Spleen (tissue), 11 donors: ENCODE measurements at regions not wholly inside any gene's neighbourhood (a gene's known extent, or its start where the extent isn't known, plus 50 kb on each side); places are given as distances from the start of the nearest gene placed in this dataset.
"Not testable (repeated sequence)": the region's sequence is repeated elsewhere in the genome, so short reads cannot be mapped to it uniquely, and the experiment has no call there.

ENCODE experiments used
- DNase-seq: peaks from one replicate; pipeline ENCODE4 v3.0.0-alpha.2; 2020
- H3K27ac ChIP-seq, 8 donors: fragments of 200-600 bp; sonication (generic) in 7 of 8; 1 replicate in 4 of 8; 2 replicates in 4 of 8; pipeline versions ENCODE4 v1.5.0 to v1.8.0; 2016 to 2021; ENCODE audit warnings: inconsistent platforms in 4 of 8, mild to moderate bottlenecking in 4 of 8, moderate library complexity in 1 of 8
- H3K27me3 ChIP-seq, 7 donors: fragments of 200-600 bp; sonication (generic) in 6 of 7; replicated peaks in 1 of 7; 1 replicate in 4 of 7; 2 replicates in 3 of 7; pipeline versions ENCODE4 v1.5.0 to v1.8.0; 2016 to 2021; ENCODE audit warnings: inconsistent platforms in 3 of 7, mild to moderate bottlenecking in 1 of 7
- H3K36me3 ChIP-seq, 6 donors: fragments of 200-600 bp; sonication (generic) in 5 of 6; 1 replicate in 4 of 6; 2 replicates in 2 of 6; pipeline versions ENCODE4 v1.5.0 to v1.8.0; 2016 to 2021; ENCODE audit warnings: inconsistent platforms in 2 of 6
- H3K4me1 ChIP-seq, 6 donors: fragments of 200-600 bp; sonication (generic) in 5 of 6; 1 replicate in 3 of 6; 2 replicates in 3 of 6; pipeline versions ENCODE4 v1.5.0 to v1.8.0; 2016 to 2021; ENCODE audit warnings: inconsistent platforms in 3 of 6
- H3K4me3 ChIP-seq, 8 donors: fragments of 200-600 bp; sonication (generic) in 7 of 8; 1 replicate in 4 of 8; 2 replicates in 4 of 8; pipeline versions ENCODE4 v1.5.0 to v1.8.0; 2016 to 2021; ENCODE audit warnings: inconsistent platforms in 4 of 8, mild to moderate bottlenecking in 4 of 8, moderate library complexity in 2 of 8
- H3K9me3 ChIP-seq, 8 donors: fragments of 200-600 bp; sonication (generic) in 7 of 8; 1 replicate in 4 of 8; 2 replicates in 4 of 8; pipeline versions ENCODE4 v1.5.0 to v1.8.0; 2016 to 2021; ENCODE audit warnings: inconsistent platforms in 4 of 8
- CTCF ChIP-seq, 11 experiments: fragments of 200-600 bp in 7 of 11; fragments of 450-650 bp in 4 of 11; sonication (generic) in 4 of 11; IDR thresholded peaks in 8 of 11; conservative IDR thresholded peaks in 3 of 11; 1 replicate in 7 of 11; 2 replicates in 4 of 11; pipeline versions ENCODE4 v1.4.0 to v1.8.0; 2016 to 2021; ENCODE audit warnings: antibody characterized with exemption in 11 of 11, inconsistent platforms in 4 of 11, mild to moderate bottlenecking in 1 of 11
- WGBS, 5 donors: extraction: QIAGEN DNeasy Blood & Tissue Kit in 3 of 5; methylation state at CpG; one replicate each; pipeline versions ENCODE4 v1.1.5 to v1.1.7; 2013 to 2018; 5-methylcytosine and 5-hydroxymethylcytosine counted together
- intact Hi-C: fragments of 100-400 bp; cut with DNase I; formaldehyde crosslinking; loops from one replicate; pipeline ENCODE4 v1.15.0; 2023; ENCODE audit warnings: low total_unique reads
- donor health status: healthy with polysubstance abuse.
- donor health status: DM: no; HTN: no; CAD: no; lungs with moderate emphysema.
- donor health status: DM: no; HTN: no; CAD: no.
- donor health status: Bipolar disorder and iron deficiency.
- donor health status: healthy.
- donor health status: DM: no; HTN: no; CAD: no.
- donor health status: DM: yes; HTN: yes; CAD: no.

GRCh38 chr16:31975826-31976419 lies 102.3 kb downstream of the ZNF267 start:
- peak; percentile 54 for DNase-seq
- H3K27me3 ChIP-seq, H3K36me3 ChIP-seq, H3K9me3 ChIP-seq, H3K27ac ChIP-seq, intact Hi-C loops, H3K4me3 ChIP-seq, H3K4me1 ChIP-seq: not testable (repeated sequence)
- 83 to 96% (median 92%) methylated on average over 9 to 22 of the region's 23 CpGs for WGBS, 5 donors

- H3K4me3 ChIP-seq, intact Hi-C loops, H3K9me3 ChIP-seq, H3K27ac ChIP-seq, H3K36me3 ChIP-seq, H3K4me1 ChIP-seq, H3K27me3 ChIP-seq: not testable (repeated sequence)
- DNase-seq, result peak; percentile 50
- 84 to 100% (median 91%) methylated on average over 3 to 4 of the region's 8 CpGs for WGBS, 5 donors
These were observed 104.9 kb downstream of the ZNF267 start for GRCh38 chr16:31978463-31978862.

GRCh38 chr16:31981739-31982138 lies 108.1 kb downstream of the ZNF267 start:
- H3K9me3 ChIP-seq, H3K4me1 ChIP-seq, intact Hi-C loops, H3K36me3 ChIP-seq, H3K4me3 ChIP-seq, H3K27me3 ChIP-seq, H3K27ac ChIP-seq: not testable (repeated sequence)
- DNase-seq, result peak; percentile 20
- 94 to 100% (median 95%) methylated on average over 8 to 32 of the region's 34 CpGs; no CpG with 5 or more reads in 1 of the 5 donors for WGBS, 5 donors

- intact Hi-C loops, H3K27ac ChIP-seq, H3K4me1 ChIP-seq, H3K9me3 ChIP-seq, H3K27me3 ChIP-seq, H3K36me3 ChIP-seq, H3K4me3 ChIP-seq: not testable (repeated sequence)
- 88 to 95% (median 89%) methylated on average over 5 to 8 of the region's 8 CpGs for WGBS, 5 donors
- peak; percentile 47 for DNase-seq
These were observed 109.4 kb downstream of the ZNF267 start for GRCh38 chr16:31982986-31983385.

GRCh38 chr16:31983666-31984065 lies 110.1 kb downstream of the ZNF267 start:
- WGBS, 5 donors, result 67 to 90% (median 87%) methylated on average over 2 to 3 of the region's 5 CpGs; no CpG with 5 or more reads in 1 of the 5 donors
- H3K27ac ChIP-seq, H3K4me3 ChIP-seq, H3K9me3 ChIP-seq, intact Hi-C loops, H3K27me3 ChIP-seq, H3K36me3 ChIP-seq, H3K4me1 ChIP-seq, DNase-seq: not testable (repeated sequence)

- H3K36me3 ChIP-seq, intact Hi-C loops, H3K9me3 ChIP-seq, H3K27me3 ChIP-seq, H3K4me1 ChIP-seq, H3K4me3 ChIP-seq, H3K27ac ChIP-seq: not testable (repeated sequence)
- DNase-seq, result peak; percentile 34
- 86 to 93% (median 92%) methylated on average over 2 to 6 of the region's 6 CpGs for WGBS, 5 donors
These were observed 113.3 kb downstream of the ZNF267 start for GRCh38 chr16:31986895-31987294.

- H3K4me1 ChIP-seq, H3K36me3 ChIP-seq, H3K27me3 ChIP-seq, H3K4me3 ChIP-seq, H3K27ac ChIP-seq, intact Hi-C loops, H3K9me3 ChIP-seq: not testable (repeated sequence)
- 5 to 83% (median 14%) methylated on average over 2 to 7 of the region's 23 CpGs for WGBS, 5 donors
- peak in 5 of 11 experiments; percentile 31 to 52 (median 37) for TF ChIP-seq CTCF (IDR thresholded peaks at IDR 0.05 in 8 of 11, conservative IDR thresholded peaks at IDR 0.05 in 3 of 11)
- DNase-seq, result peak; percentile 78
These were observed 115.3 kb downstream of the ZNF267 start for GRCh38 chr16:31988595-31989581.

- intact Hi-C loops, H3K27me3 ChIP-seq, H3K4me3 ChIP-seq, H3K9me3 ChIP-seq, H3K36me3 ChIP-seq, H3K27ac ChIP-seq, DNase-seq, H3K4me1 ChIP-seq: not testable (repeated sequence)
- WGBS, 5 donors, result 74 to 89% (median 77%) methylated on average over 5 to 7 of the region's 7 CpGs
These were observed 116.7 kb downstream of the ZNF267 start for GRCh38 chr16:31990261-31990660.

- WGBS, 5 donors, result 78 to 89% (median 85%) methylated on average over 6 to 8 of the region's 8 CpGs
- H3K4me3 ChIP-seq, H3K27ac ChIP-seq, H3K27me3 ChIP-seq, intact Hi-C loops, H3K36me3 ChIP-seq, H3K9me3 ChIP-seq, H3K4me1 ChIP-seq: not testable (repeated sequence)
- peak; percentile 63 for DNase-seq
These were observed 117.4 kb downstream of the ZNF267 start for GRCh38 chr16:31990980-31991379.
